Esophagus (tissue), 2 donors: ENCODE measurements at regions not wholly inside any gene's neighbourhood (a gene's known extent, or its start where the extent isn't known, plus 50 kb on each side); places are given as distances from the start of the nearest gene placed in this dataset.
"Not testable (repeated sequence)": the region's sequence is repeated elsewhere in the genome, so short reads cannot be mapped to it uniquely, and the experiment has no call there.

Source experiments
- H3K27ac ChIP-seq, 2 donors: one replicate each; pipeline ENCODE4 v1.5.1; 2013; ENCODE audit warnings: low read depth in 2 of 2, mild to moderate bottlenecking in 2 of 2, inconsistent platforms in 1 of 2, low read length in 1 of 2, moderate library complexity in 1 of 2
- H3K27me3 ChIP-seq, 2 donors: one replicate each; pipeline ENCODE4 v1.6.1; 2013; ENCODE audit warnings: low read length in 2 of 2, control low read depth in 1 of 2, mild to moderate bottlenecking in 1 of 2; ENCODE audit not compliant: insufficient read depth in 2 of 2, control insufficient read depth in 1 of 2
- H3K36me3 ChIP-seq, 2 donors: one replicate each; pipeline ENCODE4 v1.6.1; 2013; ENCODE audit warnings: low read length in 1 of 2; ENCODE audit not compliant: control insufficient read depth in 2 of 2, insufficient read depth in 2 of 2
- H3K4me1 ChIP-seq, 2 donors: one replicate each; pipeline ENCODE4 v1.6.1; 2013; ENCODE audit warnings: low read length in 1 of 2; ENCODE audit not compliant: control insufficient read depth in 2 of 2, insufficient read depth in 2 of 2
- H3K4me3 ChIP-seq, 2 donors: one replicate each; pipeline ENCODE4 v1.5.1; 2013; ENCODE audit warnings: low read length in 2 of 2, mild to moderate bottlenecking in 2 of 2, low read depth in 1 of 2, moderate library complexity in 1 of 2
- H3K9me3 ChIP-seq, 2 donors: one replicate each; pipeline ENCODE4 v1.6.1; 2013; ENCODE audit warnings: mild to moderate bottlenecking in 2 of 2, low read depth in 1 of 2, low read length in 1 of 2, moderate library complexity in 1 of 2; ENCODE audit not compliant: control insufficient read depth in 2 of 2, insufficient read depth in 1 of 2
- WGBS, 2 donors: extraction: QIAGEN DNeasy Blood & Tissue Kit; methylation state at CpG; one replicate each; pipeline ENCODE4 v1.1.7; 2013; 5-methylcytosine and 5-hydroxymethylcytosine counted together
- donor health status: healthy with polysubstance abuse.
- donor health status: Bipolar disorder and iron deficiency.

- no peak overlapping the region for H3K27ac ChIP-seq
- H3K36me3 ChIP-seq: no peaks in the 10 kb centered on the region
- no peaks in the 10 kb centered on the region for H3K27me3 ChIP-seq
- WGBS, 2 donors: 87 to 91% methylated on average over 3 of the region's 3 CpGs
- H3K4me1 ChIP-seq: no peaks in the 10 kb centered on the region
- no peak overlapping the region for H3K4me3 ChIP-seq
- no peaks in the 10 kb centered on the region for H3K9me3 ChIP-seq
These were observed 98.8 kb upstream of the GATB start for GRCh38 chr4:151859641-151860040.

- Histone ChIP-seq H3K4me1 (no peaks in the 10 kb centered on the region), H3K9me3 (no peaks in the 10 kb centered on the region), H3K4me3 (no peak overlapping the region), H3K27ac (no peak overlapping the region), H3K36me3 (no peaks in the 10 kb centered on the region), H3K27me3 (no peaks in the 10 kb centered on the region)
- WGBS, 2 donors: 81 to 82% methylated on average over 4 of the region's 4 CpGs
These were observed 97.5 kb upstream of the GATB start for GRCh38 chr4:151858356-151858755.

- 31 to 33% methylated on average over 4 of the region's 4 CpGs for WGBS, 2 donors
- Histone ChIP-seq H3K36me3 (no peaks in the 10 kb centered on the region), H3K4me1 (no peaks in the 10 kb centered on the region), H3K9me3 (no peaks in the 10 kb centered on the region), H3K27me3 (no peaks in the 10 kb centered on the region), H3K4me3 (no peak overlapping the region), H3K27ac (no peak overlapping the region)
These were observed 96.6 kb upstream of the GATB start for GRCh38 chr4:151857368-151857767.

GRCh38 chr4:151855747-151856146 is 94.9 kb upstream of the GATB start:
- Histone ChIP-seq H3K36me3 (no peaks in the 10 kb centered on the region), H3K4me3 (no peak overlapping the region), H3K27me3 (peaks cover 0 to 3% of the 10 kb centered on the region in 2 donors), H3K27ac (no peak overlapping the region), H3K9me3 (no peaks in the 10 kb centered on the region), H3K4me1 (peaks cover 0 to 2% of the 10 kb centered on the region in 2 donors)
- WGBS, 2 donors: 79 to 80% methylated on average over 1 of the region's 1 CpG

GRCh38 chr4:151854731-151855130 is 93.9 kb upstream of the GATB start:
- WGBS, 2 donors: 90 to 91% methylated on average over 1 of the region's 1 CpG
- Histone ChIP-seq H3K27me3 (peaks cover 0 to 3% of the 10 kb centered on the region in 2 donors), H3K9me3 (no peaks in the 10 kb centered on the region), H3K27ac (no peak overlapping the region), H3K4me3 (no peak overlapping the region), H3K4me1 (peaks cover 0 to 2% of the 10 kb centered on the region in 2 donors), H3K36me3 (no peaks in the 10 kb centered on the region)

GRCh38 chr4:151853034-151853433 is 92.2 kb upstream of the GATB start:
- H3K36me3 ChIP-seq: no peaks in the 10 kb centered on the region
- no peak overlapping the region for H3K4me3 ChIP-seq
- H3K27me3 ChIP-seq: peaks cover 0 to 3% of the 10 kb centered on the region in 2 donors
- 61 to 62% methylated on average over 4 of the region's 4 CpGs for WGBS, 2 donors
- peaks cover 0 to 2% of the 10 kb centered on the region in 2 donors for H3K4me1 ChIP-seq
- H3K27ac ChIP-seq: no peak overlapping the region
- H3K9me3 ChIP-seq: no peaks in the 10 kb centered on the region

- Histone ChIP-seq H3K27ac (no peak overlapping the region), H3K9me3 (no peaks in the 10 kb centered on the region), H3K36me3 (no peaks in the 10 kb centered on the region), H3K27me3 (peaks cover 0 to 3% of the 10 kb centered on the region in 2 donors), H3K4me1 (peaks cover 0 to 2% of the 10 kb centered on the region in 2 donors), H3K4me3 (no peak overlapping the region)
- WGBS, 2 donors: 40 to 55% methylated on average over 2 of the region's 2 CpGs
These were observed 91.4 kb upstream of the GATB start for GRCh38 chr4:151852202-151852601.

- Histone ChIP-seq H3K36me3 (no peaks in the 10 kb centered on the region), H3K27ac (no peak overlapping the region), H3K27me3 (peaks cover 0 to 3% of the 10 kb centered on the region in 2 donors), H3K4me1 (peaks cover 0 to 2% of the 10 kb centered on the region in 2 donors), H3K4me3 (no peak overlapping the region), H3K9me3 (no peaks in the 10 kb centered on the region)
- 86 to 96% methylated on average over 2 of the region's 2 CpGs for WGBS, 2 donors
These were observed 90.5 kb upstream of the GATB start for GRCh38 chr4:151851354-151851753.

GRCh38 chr4:151850791-151851213 is 90.0 kb upstream of the GATB start:
- peaks cover 0 to 2% of the 10 kb centered on the region in 2 donors for H3K4me1 ChIP-seq
- no peaks in the 10 kb centered on the region for H3K36me3 ChIP-seq
- no peak overlapping the region for H3K27ac ChIP-seq
- no peak overlapping the region for H3K4me3 ChIP-seq
- 47 to 71% methylated on average over 2 of the region's 2 CpGs for WGBS, 2 donors
- H3K27me3 ChIP-seq: peaks cover 0 to 3% of the 10 kb centered on the region in 2 donors
- H3K9me3 ChIP-seq: no peaks in the 10 kb centered on the region

- H3K9me3 ChIP-seq, H3K4me3 ChIP-seq, H3K4me1 ChIP-seq, H3K27me3 ChIP-seq, H3K36me3 ChIP-seq, H3K27ac ChIP-seq: not testable (repeated sequence)
- 90 to 92% methylated on average over 3 of the region's 3 CpGs for WGBS, 2 donors
These were observed 84.7 kb upstream of the GATB start for GRCh38 chr4:151845551-151845950.
